Bronchial epithelial cell (primary cell): ENCODE measurements at regions not wholly inside any gene's neighbourhood (a gene's known extent, or its start where the extent isn't known, plus 50 kb on each side); places are given as distances from the start of the nearest gene placed in this dataset.

Experiments used
- DNase-seq: peaks from one replicate; pipeline ENCODE4 v3.0.0-alpha.2; 2010; ENCODE audit warnings: low read depth
- FAIRE-seq: peaks from 2 replicates; lab custom pipeline; 2011; peaks lifted over from hg19 to GRCh38; lab: Jason Lieb, UNC
- H3K27me3 ChIP-seq: 2 replicates; pipeline ENCODE4 v1.5.1; 2011; ENCODE audit warnings: low read length; ENCODE audit not compliant: control insufficient read depth, insufficient read depth
- H3K36me3 ChIP-seq: 2 replicates; pipeline ENCODE4 v1.5.1; 2011; ENCODE audit warnings: low read length; ENCODE audit not compliant: control insufficient read depth, insufficient read depth
- H3K4me3 ChIP-seq: 2 replicates; pipeline ENCODE4 v1.5.1; 2011; ENCODE audit warnings: mild to moderate bottlenecking, low read depth, low read length, control low read depth
- CTCF ChIP-seq: IDR thresholded peaks from 2 replicates; pipeline ENCODE4 v1.5.1; 2011; ENCODE audit warnings: mild to moderate bottlenecking, moderate library complexity, low read length, control low read depth, inconsistent platforms; ENCODE audit not compliant: insufficient read depth, severe bottlenecking

GRCh38 chr6:134503585-134504281 is 185.8 kb upstream of the SGK1 start:
- DNase-seq (peak; percentile 88), FAIRE-seq (no peak)
- Histone ChIP-seq H3K4me3 (no peak overlapping the region), H3K36me3 (no peaks in the 10 kb centered on the region), H3K27me3 (no peaks in the 10 kb centered on the region)
- no peak for TF ChIP-seq CTCF

GRCh38 chr6:134502614-134503549 is 185.0 kb upstream of the SGK1 start:
- DNase-seq (peak; percentile 72), FAIRE-seq (no peak)
- H3K36me3 ChIP-seq, result no peaks in the 10 kb centered on the region
- H3K4me3 ChIP-seq, result no peak overlapping the region
- TF ChIP-seq CTCF, result no peak
- no peaks in the 10 kb centered on the region for H3K27me3 ChIP-seq

GRCh38 chr6:134495890-134496248 is 178.0 kb upstream of the SGK1 start:
- FAIRE-seq (peak; percentile 13), DNase-seq (peak; percentile 74)
- no peaks in the 10 kb centered on the region for H3K27me3 ChIP-seq
- no peak overlapping the region for H3K4me3 ChIP-seq
- TF ChIP-seq CTCF, result no peak
- no peaks in the 10 kb centered on the region for H3K36me3 ChIP-seq

- Histone ChIP-seq H3K36me3 (no peaks in the 10 kb centered on the region), H3K27me3 (no peaks in the 10 kb centered on the region), H3K4me3 (no peak overlapping the region)
- DNase-seq (no peak), FAIRE-seq (no peak)
- TF ChIP-seq CTCF, result no peak
Measured at GRCh38 chr6:134495203-134495889, 177.4 kb upstream of the SGK1 start.

- DNase-seq (no peak), FAIRE-seq (no peak)
- H3K4me3 ChIP-seq, result no peak overlapping the region
- no peaks in the 10 kb centered on the region for H3K36me3 ChIP-seq
- TF ChIP-seq CTCF, result no peak
- H3K27me3 ChIP-seq, result no peaks in the 10 kb centered on the region
Measured at GRCh38 chr6:134493789-134494188, 175.9 kb upstream of the SGK1 start.
